GM21515 (cell line): ENCODE measurements at regions not wholly inside any gene's neighbourhood (a gene's known extent, or its start where the extent isn't known, plus 50 kb on each side); places are given as distances from the start of the nearest gene placed in this dataset.

Experiments
- ATAC-seq: cut with Tn5 transposase; IDR thresholded peaks from one replicate; pipeline ENCODE4 v1.9.1; 2021; ENCODE audit not compliant: unreplicated experiment

DNA sequence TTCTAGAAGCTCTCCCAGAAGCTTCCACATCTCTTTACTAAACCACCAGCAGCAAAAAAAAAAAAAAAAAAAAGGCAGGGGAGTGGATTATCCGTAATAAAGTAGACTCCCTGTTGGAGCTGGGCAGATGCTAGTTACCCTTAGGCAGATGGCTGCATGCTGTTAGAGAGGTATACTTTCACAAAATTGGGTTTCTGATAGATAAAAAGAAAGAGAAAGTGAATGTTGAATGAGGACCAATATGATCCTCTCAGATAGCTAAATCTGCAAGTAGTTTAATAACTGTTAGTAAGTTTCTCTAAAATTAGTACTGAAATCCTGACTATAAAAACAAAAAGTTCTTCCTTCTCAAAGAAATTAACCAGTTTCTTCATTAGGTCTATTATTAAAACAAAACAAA lies 195.4 kb downstream of the ANAPC10 start:
- peak; percentile 58 for ATAC-seq

DNA sequence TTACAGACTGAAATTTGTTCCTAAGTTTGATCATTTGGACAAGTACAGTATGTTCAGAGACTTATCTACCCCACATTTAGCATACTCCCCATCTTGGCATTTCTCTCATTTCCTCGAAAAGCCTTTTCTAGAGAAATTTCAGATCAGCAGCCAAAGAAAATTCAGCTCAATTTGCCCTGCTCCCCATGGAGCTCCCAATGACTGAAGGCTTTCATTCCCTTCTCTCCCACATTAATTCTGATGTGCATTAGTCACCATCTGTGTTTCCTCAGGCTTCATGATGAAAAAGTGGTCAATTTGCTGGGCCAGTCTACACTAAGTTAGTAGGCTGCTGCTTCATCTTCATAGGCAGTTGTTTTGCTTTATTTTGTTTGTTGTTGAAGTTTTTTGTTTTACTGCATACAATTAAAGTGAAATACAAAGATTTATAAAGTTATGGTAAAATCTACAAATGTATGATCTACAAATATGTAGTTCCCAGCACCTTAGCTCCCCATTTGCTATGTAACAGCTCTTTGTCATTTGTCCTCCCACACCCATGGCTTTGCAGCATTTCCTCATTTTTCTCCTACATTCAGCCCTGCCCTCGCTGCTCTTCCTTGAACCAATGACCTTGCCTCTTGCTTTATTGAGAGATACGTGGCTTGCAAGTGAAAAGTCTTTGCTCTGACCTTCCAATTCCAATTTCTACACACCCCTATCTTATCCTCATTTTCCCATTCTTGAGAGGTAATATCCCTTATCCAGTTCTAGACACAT lies 193.9 kb downstream of the ANAPC10 start:
- no peak for ATAC-seq

DNA sequence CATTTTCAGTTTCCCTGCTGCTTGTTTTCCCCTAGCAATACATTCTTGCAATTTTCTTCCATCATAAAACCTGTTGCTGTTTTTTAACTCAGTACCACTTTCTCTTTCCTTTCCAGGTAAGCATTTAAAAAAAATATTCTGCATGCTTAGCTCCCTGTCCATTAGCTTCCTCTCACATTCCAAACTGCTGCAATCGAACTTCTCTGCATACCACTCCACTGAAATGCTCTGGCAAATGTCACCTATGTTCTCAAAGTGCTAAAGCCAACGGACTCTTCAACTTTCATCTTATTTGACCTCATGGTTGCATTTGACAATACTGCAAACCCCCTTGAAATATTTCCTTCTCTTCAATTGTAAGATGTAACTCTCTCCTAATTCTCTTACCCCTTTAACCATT lies 192.7 kb downstream of the ANAPC10 start:
- ATAC-seq, result no peak

DNA sequence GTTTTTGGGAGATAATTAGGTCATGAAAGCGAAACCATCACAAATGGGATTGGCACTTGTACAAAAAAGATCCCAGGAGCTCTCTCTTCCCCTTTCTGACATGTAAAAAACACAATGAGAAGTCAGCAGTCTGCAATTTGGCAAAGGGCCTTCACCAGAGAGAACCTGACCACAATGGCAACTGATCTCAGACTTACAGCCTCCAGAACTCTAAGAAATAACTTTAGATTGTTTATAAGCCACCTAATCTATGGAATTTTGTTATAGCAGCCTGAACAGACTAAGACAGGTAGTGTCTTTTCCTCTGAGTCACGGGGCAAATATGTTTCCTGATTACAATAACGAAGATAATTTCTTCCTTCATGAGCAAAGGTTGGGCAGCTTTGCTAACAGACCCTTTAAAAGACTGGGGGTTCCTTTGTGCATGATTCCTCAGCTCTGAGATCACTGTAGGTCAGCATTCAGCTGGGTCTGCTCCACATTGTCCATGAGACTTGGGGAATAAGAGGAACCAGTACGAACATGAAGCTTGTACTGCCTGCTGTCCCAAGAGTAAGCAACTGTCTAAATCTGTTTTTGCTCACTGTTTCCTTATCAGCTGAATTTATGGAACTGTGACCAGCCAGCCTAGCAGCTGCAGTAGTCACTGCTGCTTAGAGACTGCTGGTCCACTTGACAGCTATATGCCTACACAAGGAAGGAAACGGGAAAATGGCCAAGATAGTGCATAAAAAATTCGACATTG lies 191.6 kb downstream of the ANAPC10 start:
- ATAC-seq, result peak; percentile 54

DNA sequence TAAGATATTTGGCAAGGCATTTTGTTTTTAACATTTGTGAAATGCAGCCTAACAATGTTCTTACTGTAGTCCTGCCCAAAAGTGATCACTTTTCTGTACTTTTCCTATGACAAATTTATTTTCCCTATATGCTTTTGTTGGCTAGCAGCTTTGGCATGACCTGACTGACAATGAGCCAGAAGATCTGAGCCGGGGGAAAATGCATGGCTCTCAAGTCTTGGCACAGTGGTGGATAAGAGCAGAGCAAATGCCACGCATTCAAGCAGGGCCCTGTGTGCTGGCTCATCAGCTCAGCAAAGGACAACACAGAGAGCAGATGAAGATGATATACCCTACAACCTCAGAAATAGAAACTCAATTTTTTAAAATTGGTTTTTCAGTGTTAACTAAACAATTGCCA lies 187.3 kb downstream of the ANAPC10 start:
- no peak for ATAC-seq
